Endodermal cell (in vitro differentiated cells): ENCODE measurements at regions not wholly inside any gene's neighbourhood (a gene's known extent, or its start where the extent isn't known, plus 50 kb on each side); places are given as distances from the start of the nearest gene placed in this dataset.
"Not testable (repeated sequence)": the region's sequence is repeated elsewhere in the genome, so short reads cannot be mapped to it uniquely, and the experiment has no call there.

ENCODE experiments used
- DNase-seq: peaks from one replicate; pipeline ENCODE4 v3.0.0-alpha.2; 2017
- H3K27ac ChIP-seq: 2 replicates; pipeline ENCODE4 v1.5.1; 2013; ENCODE audit warnings: mild to moderate bottlenecking, low read depth, low read length, moderate library complexity
- H3K27me3 ChIP-seq: 2 replicates; pipeline ENCODE4 v1.6.1; 2013; ENCODE audit warnings: mild to moderate bottlenecking, low read length, moderate library complexity; ENCODE audit not compliant: insufficient read depth, control insufficient read depth, poor library complexity, severe bottlenecking
- H3K36me3 ChIP-seq: 2 replicates; pipeline ENCODE4 v1.7.0; 2013; ENCODE audit warnings: mild to moderate bottlenecking, low read length, moderate library complexity; ENCODE audit not compliant: control insufficient read depth, insufficient read depth
- H3K4me1 ChIP-seq: one replicate; pipeline ENCODE4 v1.7.0; 2013; ENCODE audit warnings: low read length; ENCODE audit not compliant: control insufficient read depth, insufficient read depth
- H3K4me3 ChIP-seq: 2 replicates; pipeline ENCODE4 v1.5.1; 2013; ENCODE audit warnings: mild to moderate bottlenecking, low read length, moderate library complexity
- H3K9ac ChIP-seq: 2 replicates; pipeline ENCODE4 v1.6.1; 2013; ENCODE audit warnings: mild to moderate bottlenecking, low read length, moderate library complexity; ENCODE audit not compliant: poor library complexity, severe bottlenecking; ENCODE audit errors: extremely low read depth
- H3K9me3 ChIP-seq: 2 replicates; pipeline ENCODE4 v1.6.1; 2013; ENCODE audit warnings: mild to moderate bottlenecking, low read length, moderate library complexity; ENCODE audit not compliant: control insufficient read depth
- H3K27ac Mint-ChIP-seq: 2 replicates; pipeline ENCODE4 v1.8.0; 2020; ENCODE audit warnings: mixed read lengths
- H3K27me3 Mint-ChIP-seq: 2 replicates; pipeline ENCODE4 v1.8.0; 2021; ENCODE audit warnings: mild to moderate bottlenecking, mixed read lengths; ENCODE audit not compliant: insufficient read depth
- H3K36me3 Mint-ChIP-seq: 2 replicates; pipeline ENCODE4 v1.8.0; 2020; ENCODE audit warnings: low read depth, mixed read lengths
- H3K4me1 Mint-ChIP-seq: 2 replicates; pipeline ENCODE4 v1.8.0; 2020; ENCODE audit warnings: mixed read lengths
- H3K4me3 Mint-ChIP-seq: 2 replicates; pipeline ENCODE4 v1.8.0; 2020; ENCODE audit warnings: mild to moderate bottlenecking, moderate library complexity, mixed read lengths
- H3K9me3 Mint-ChIP-seq: 2 replicates; pipeline ENCODE4 v1.8.0; 2020; ENCODE audit warnings: mild to moderate bottlenecking, mixed read lengths
- CTCF ChIP-seq: fragments of 200-600 bp; sonication (generic); conservative IDR thresholded peaks from 2 replicates; pipeline ENCODE4 v1.5.0; 2021; ENCODE audit warnings: antibody characterized with exemption, mild to moderate bottlenecking
- WGBS, 2 experiments: methylation state at CpG; one replicate each; pipeline versions ENCODE4 v1.1.5 to v1.1.7; 2013; ENCODE audit warnings: missing lambda C conversion rate in 2 of 2, mixed read lengths in 1 of 2; ENCODE audit not compliant: insufficient coverage in 1 of 2, insufficient read length in 1 of 2; 5-methylcytosine and 5-hydroxymethylcytosine counted together

- TF ChIP-seq CTCF = no peak
- no peaks in the 10 kb centered on the region for H3K9me3 ChIP-seq
- no peak overlapping the region for H3K27ac ChIP-seq
- no peaks in the 10 kb centered on the region for H3K36me3 Mint-ChIP-seq
- 77% methylated on average over 3 of the region's 3 CpGs; no CpG with 5 or more reads in 1 of the 2 experiments for WGBS, 2 experiments
- H3K4me1 Mint-ChIP-seq = peaks cover 7% of the 10 kb centered on the region
- DNase-seq = no peak
- H3K27me3 Mint-ChIP-seq = no peaks in the 10 kb centered on the region
- no peak overlapping the region for H3K4me3 ChIP-seq
- H3K4me3 Mint-ChIP-seq = no peak overlapping the region
- no peaks in the 10 kb centered on the region for H3K4me1 ChIP-seq
- no peaks in the 10 kb centered on the region for H3K36me3 ChIP-seq
- no peaks in the 10 kb centered on the region for H3K9me3 Mint-ChIP-seq
- no peaks in the 10 kb centered on the region for H3K27me3 ChIP-seq
- no peak overlapping the region for H3K27ac Mint-ChIP-seq
- no peak overlapping the region for H3K9ac ChIP-seq
Measured at GRCh38 chr13:83449668-83450395, 432.4 kb downstream of the SLITRK1 start.

- WGBS, 2 experiments = 100% methylated on average over 1 of the region's 1 CpG; no CpG with 5 or more reads in 1 of the 2 experiments
- no peak overlapping the region for H3K4me3 Mint-ChIP-seq
- H3K27ac Mint-ChIP-seq = no peak overlapping the region
- no peaks in the 10 kb centered on the region for H3K4me1 Mint-ChIP-seq
- Histone ChIP-seq H3K9ac (no peak overlapping the region), H3K4me1 (no peaks in the 10 kb centered on the region), H3K27me3 (no peaks in the 10 kb centered on the region), H3K4me3 (no peak overlapping the region), H3K27ac (no peak overlapping the region), H3K36me3 (no peaks in the 10 kb centered on the region), H3K9me3 (no peaks in the 10 kb centered on the region)
- no peaks in the 10 kb centered on the region for H3K9me3 Mint-ChIP-seq
- H3K36me3 Mint-ChIP-seq = no peaks in the 10 kb centered on the region
- H3K27me3 Mint-ChIP-seq = no peaks in the 10 kb centered on the region
- no peak for TF ChIP-seq CTCF
- no peak for DNase-seq
Measured at GRCh38 chr13:83440465-83440864, 441.8 kb downstream of the SLITRK1 start.

- not testable (repeated sequence) for H3K9me3 ChIP-seq, H3K9ac ChIP-seq, DNase-seq, H3K27me3 Mint-ChIP-seq, H3K4me3 Mint-ChIP-seq, H3K27me3 ChIP-seq, H3K4me1 ChIP-seq, H3K4me3 ChIP-seq, H3K36me3 Mint-ChIP-seq, H3K27ac ChIP-seq, H3K27ac Mint-ChIP-seq, H3K9me3 Mint-ChIP-seq, H3K36me3 ChIP-seq, H3K4me1 Mint-ChIP-seq
- WGBS, 2 experiments = 95 to 96% methylated on average over 10 to 12 of the region's 12 CpGs
Measured at GRCh38 chr13:83439464-83439863, 442.8 kb downstream of the SLITRK1 start.

DNA sequence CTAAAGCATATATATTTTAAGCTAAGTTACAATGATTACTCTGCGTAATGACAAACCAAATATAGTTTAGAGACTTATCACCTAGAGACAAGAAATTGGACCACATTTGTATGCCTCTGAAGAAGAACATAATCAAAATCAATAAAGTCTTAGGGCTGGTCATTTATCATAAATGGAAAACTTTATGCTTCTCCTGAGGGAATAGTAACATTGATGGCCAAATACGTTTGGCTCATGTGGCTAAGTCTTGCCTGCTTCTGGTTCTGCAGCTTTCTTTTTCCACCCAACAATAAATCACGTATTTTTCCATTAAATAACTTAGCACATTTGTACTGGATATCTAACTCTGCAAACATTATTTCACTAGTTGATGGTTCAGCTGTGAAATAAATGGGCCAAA is 458.4 kb downstream of the SLITRK1 start:
- Histone ChIP-seq H3K9me3 (no peaks in the 10 kb centered on the region), H3K36me3 (no peaks in the 10 kb centered on the region), H3K4me3 (no peak overlapping the region), H3K27me3 (no peaks in the 10 kb centered on the region), H3K9ac (no peak overlapping the region), H3K4me1 (no peaks in the 10 kb centered on the region), H3K27ac (no peak overlapping the region)
- no peaks in the 10 kb centered on the region for H3K9me3 Mint-ChIP-seq
- no peak for TF ChIP-seq CTCF
- WGBS, 2 experiments = 86 to 91% methylated on average over 1 to 3 of the region's 3 CpGs
- no peak overlapping the region for H3K4me3 Mint-ChIP-seq
- no peaks in the 10 kb centered on the region for H3K36me3 Mint-ChIP-seq
- H3K27me3 Mint-ChIP-seq = no peaks in the 10 kb centered on the region
- DNase-seq = no peak
- H3K27ac Mint-ChIP-seq = no peak overlapping the region
- no peaks in the 10 kb centered on the region for H3K4me1 Mint-ChIP-seq
